HG02885 (cell line): ENCODE measurements at regions not wholly inside any gene's neighbourhood (a gene's known extent, or its start where the extent isn't known, plus 50 kb on each side); places are given as distances from the start of the nearest gene placed in this dataset.
"Not testable (repeated sequence)": the region's sequence is repeated elsewhere in the genome, so short reads cannot be mapped to it uniquely, and the experiment has no call there.

Experiments used
- ATAC-seq: cut with Tn5 transposase; IDR thresholded peaks from one replicate; pipeline ENCODE4 v1.9.1; 2021; ENCODE audit warnings: mild to moderate bottlenecking; ENCODE audit not compliant: unreplicated experiment, poor library complexity

DNA sequence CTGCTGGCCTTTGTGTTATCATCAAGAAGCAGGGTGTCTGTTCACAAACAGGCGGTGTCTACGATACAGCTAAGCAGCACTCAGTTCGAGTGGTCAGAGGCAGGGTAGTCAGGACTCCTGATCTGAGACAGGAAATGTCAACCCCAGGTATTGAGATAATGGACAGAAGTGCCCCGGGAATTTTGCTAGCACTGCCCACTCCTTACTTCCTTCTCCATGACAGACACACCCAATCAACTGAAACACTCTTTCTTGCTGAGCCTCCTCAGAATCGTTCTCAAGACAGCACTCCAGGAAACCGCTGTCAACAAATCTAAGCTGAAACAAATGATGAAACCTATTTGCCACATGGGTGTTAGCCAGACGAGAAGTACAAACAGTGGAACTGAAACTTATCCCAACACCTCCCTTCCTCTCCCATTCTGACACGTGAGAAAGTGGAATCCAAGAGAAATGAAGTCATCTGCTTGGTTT, 109.3 kb downstream of the GTF2IRD2B start:
- ATAC-seq, result not testable (repeated sequence)

DNA sequence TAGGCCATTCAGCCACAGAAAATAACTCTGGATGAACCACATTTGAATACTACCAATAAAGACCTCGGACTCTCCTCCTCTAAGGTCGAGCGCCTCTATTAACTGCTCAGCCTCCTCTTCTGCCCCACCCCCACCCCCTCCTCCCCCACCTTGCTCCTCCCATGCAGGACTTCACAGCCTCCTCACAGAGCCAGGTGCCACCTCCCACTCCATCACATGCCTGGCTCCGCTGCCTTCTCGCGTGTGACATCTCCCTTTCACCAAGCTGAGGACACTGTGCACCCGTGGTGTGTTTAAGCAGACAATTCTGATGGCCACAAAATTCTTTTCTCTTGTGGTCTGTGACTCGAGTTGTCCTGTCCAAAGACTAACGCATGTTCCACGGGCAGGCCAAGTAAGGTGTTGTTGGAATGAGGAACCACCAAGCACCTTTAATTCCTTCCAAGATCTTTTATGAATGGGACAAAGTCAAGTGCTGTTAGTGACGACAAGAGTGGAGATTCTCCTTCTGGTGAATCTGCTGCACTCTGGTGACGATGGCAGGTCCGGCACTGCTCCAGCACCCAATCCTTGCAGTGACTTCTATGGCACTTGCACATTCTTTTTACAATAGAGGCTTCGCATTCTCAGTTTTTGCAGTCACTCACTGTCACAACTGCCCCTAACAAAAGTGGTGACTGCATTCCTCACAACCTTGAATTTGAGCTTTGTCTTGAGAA, 113.1 kb downstream of the GTF2IRD2B start:
- not testable (repeated sequence) for ATAC-seq

DNA sequence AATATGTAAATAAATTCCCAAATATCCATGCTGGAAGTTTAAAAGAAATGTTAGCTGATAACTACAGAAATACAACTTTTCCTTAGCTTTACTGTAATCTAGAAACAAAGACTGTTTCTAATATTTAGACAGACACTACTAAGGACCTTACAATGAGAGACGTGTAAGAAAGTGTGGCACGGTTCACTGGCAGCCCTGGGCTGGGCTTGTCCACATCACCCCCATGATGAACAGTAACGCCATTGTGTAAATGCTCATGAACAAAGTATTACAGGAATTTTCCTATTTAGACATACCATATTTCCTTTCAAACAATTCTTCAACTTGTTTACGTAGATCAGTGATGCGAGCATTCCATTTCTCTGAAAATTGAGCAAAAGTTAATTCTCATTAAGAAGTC, 123.1 kb downstream of the GTF2IRD2B start:
- not testable (repeated sequence) for ATAC-seq

DNA sequence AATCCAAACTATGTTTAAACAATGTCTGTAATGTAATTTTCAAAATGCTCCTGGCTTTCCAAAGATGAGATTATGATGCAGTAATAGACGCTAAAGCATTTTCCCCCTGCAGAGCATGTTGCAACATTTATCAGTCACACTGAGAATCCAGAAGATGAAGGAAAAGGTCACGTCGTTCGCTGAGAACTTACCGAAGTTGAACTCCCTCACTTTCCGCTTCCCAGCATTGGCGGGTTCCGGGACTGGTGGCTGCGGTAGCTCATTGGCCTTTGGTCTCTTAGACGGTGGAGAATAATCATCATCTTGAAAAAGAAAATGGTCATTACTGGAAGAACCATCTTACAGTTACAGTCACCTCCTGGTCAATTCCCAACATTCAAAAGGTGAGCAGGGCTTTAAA, 124.6 kb downstream of the GTF2IRD2B start:
- not testable (repeated sequence) for ATAC-seq

DNA sequence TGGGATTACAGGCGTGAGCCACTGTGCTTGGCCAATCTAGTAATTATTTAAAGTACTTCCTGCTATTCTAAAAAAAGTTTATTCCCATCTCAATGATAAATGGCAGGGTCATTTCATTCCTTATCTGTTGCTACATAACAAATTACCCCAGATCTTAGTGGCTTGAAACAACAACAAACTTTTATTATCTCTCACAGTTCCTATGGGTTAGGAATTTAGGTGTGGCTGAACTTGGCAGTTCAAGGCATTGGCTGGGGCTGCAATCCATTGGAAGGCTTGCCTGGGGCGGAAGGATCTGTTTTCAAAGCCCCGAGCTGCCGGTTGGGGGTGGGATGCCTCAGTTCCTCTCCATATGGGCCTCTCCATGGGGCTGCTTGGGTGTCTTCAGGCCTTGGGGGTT, 133.7 kb downstream of the GTF2IRD2B start:
- not testable (repeated sequence) for ATAC-seq

DNA sequence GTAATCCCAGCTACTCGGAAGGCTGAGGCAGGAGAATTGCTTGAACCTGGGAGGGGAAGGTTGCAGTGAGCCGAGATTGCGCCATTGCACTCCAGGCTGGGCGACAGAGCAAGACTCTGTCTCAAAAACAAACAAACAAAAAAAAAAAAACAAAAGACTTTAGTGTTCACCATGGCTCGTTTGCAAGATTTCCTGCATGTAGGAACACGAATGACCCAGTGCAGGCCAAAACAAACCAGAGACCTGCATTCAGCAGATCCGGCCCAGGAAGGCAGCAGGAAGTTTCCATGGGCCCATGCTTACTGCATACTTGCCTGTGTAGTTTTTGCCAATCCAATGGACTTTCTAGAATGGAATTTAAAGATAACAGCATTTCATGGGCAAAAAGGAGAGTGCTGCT, 137.2 kb downstream of the GTF2IRD2B start:
- not testable (repeated sequence) for ATAC-seq

DNA sequence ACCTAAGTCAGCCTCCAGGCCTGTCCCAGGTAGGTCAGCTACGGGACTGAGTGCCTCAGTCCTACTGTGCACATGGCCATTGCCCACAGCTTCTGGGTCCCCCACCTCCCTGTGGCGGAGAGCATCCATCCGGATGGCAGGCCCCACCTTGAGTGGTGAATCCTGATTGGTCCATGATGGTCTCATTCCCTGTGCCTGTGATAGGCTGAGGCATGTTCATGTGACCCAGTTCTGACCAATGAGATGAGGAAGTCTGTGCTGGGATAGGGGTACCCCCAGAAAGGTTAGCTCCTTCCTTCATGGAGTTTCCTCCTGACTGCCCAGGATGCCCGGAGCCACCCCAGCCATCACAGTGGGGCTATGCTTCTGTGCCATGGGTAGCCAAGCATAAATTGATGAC, 138.2 kb downstream of the GTF2IRD2B start:
- ATAC-seq, result not testable (repeated sequence)

DNA sequence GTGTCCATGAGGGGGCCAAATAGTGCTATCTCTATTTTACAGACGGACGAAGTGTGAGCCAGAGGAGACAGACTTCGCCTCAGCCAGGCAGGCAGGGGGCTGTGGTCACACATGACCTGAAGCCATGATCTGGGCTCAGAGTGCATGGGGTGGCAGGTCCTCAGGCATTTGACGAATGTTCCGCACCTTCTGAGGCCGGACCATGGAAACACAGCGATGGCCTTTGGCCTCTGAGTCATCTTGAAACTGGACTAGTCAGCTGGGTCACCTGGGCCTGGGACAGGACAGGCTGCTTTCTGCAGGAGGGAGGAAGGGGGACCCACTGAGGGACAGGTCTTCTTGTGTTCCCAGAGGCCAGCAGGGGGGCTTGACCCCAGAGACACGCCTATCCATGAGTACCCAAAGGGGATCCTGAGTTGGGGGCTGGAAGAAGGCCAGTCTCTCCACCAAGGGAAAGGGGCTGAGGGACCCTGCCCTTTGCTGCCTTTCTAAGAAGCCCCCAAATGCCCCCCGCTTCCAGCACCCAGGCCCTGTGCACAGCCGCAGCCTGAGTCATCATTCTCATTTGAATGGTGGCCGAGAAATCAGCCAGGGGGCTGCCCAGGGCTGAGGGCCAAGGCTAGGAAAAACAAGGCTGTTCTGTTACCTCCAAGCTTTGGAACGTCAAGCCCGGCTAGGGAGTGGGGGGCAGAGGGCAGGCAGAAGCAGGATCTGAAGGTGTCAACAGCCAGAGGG, 142.9 kb downstream of the GTF2IRD2B start:
- not testable (repeated sequence) for ATAC-seq

DNA sequence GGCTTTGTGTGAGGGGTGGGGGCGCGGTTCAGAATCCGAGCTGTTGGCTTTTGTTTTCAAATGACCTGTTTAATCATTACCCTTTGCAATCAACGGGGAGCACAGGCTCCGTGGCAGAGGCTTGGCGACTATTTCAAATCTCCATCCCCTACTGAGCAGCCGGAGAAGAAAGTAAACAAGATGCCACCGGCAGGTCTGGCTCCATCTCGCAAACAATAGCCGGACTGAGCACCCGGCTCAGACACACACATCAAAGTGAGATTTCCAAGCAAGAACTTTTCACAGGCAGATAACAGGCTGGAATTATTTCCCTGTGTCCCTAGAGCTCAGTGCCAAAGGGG, 143.4 kb downstream of the GTF2IRD2B start:
- ATAC-seq, result not testable (repeated sequence)

DNA sequence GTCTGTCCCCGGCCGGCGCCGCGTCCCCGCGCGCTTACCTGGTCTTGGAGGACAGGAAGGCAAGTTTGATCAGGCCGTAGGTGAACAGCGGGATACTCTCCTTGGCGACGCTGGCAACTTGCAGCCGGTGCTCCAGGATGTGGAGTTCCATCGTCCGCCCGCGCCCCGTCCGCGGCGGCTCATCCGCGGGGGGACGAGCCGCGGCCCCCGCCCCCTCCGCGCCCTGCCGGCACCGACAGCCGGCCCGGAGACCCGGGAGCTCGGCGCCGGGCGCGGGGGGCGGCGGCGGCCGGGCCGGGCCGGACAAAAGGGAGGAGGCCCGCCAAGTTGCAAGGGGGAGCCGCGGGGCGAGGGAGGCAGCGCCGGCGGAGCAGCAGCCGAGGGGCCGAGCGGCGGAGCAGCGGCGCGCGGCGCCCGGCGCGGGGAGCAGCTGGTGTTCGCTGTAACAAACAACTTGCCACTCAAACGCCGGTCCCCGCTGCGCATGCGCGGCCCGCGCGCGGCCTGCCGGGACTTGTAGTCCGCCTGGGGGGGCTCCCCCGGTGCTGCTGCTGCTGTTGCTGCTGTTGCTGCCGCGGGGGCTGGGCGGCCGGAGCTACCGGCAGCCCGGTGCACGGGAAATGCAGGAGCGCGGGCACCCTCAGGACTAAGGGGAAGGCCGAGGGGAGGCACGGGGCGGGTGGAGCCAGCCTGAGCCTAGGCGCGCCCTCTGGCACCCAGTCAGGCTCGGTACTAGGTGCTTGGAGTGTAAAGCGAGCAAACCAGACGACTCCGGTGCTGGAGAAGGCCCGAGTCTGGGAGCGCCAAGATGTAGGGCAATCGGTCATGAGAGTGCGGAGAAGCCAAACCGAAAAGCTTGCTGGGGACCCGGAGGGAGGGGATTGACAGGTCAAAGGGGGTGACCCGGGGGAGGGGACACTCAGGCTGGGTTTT, 145.1 kb downstream of the GTF2IRD2B start:
- ATAC-seq, result peak; percentile 95

DNA sequence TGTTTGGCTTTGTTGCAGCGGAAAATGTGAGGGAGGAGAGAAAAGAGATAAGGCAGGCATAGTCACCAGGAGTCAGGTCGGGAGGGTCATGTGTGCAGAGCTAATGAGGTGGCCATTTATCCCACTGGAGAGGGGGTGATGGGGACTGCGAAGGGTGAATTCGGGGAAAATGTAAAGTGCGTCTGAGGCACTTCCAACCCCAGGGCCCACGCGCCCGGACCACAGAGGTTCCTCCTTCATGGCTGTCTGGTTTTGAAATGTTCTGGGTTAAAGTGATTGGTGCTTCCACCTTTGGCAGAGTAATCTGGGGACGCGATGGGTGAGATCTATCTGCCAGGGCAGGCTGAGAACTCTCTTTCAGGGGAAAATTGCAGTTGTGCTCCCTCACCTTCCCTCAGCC, 145.9 kb downstream of the GTF2IRD2B start:
- ATAC-seq, result not testable (repeated sequence)

DNA sequence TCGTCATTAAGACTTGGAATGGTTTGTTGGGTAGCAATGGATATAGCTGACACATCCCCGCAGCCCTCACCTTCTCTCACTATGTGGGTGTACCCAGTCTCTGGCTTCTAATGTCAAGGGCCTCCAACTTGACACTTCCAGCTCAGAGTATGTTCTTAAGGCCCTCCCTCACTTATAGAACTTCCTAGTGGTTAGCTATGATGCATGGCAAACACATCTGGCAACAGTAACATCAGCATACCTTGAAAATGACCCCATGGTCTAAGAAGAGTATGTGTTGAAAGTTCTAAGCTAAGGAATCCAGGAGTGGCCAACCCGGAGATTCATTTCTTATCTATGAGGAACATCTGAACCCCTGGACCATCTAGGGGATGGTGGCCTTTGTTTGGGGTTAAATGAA, 151.2 kb downstream of the GTF2IRD2B start:
- ATAC-seq, result not testable (repeated sequence)

DNA sequence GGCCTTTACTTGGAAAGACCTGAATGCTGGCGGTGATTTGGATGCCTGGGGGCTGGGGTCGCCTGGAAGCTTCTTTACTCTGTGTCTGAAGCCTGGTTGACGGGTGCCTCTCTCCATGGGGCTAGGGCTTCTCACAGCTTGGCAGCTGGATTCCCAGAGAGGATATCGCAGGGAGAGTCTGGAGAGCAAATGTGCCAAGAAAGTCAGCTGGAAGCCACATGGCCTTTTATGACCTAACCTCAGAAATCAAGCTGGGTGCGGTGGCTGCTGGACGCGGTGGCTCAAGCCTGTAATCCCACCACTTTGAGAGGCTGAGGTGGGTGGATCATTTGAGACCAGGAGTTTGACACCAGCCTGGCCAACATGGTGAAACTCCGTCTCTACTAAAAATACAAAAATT, 147.2 kb upstream of the TRIM73 start:
- not testable (repeated sequence) for ATAC-seq

DNA sequence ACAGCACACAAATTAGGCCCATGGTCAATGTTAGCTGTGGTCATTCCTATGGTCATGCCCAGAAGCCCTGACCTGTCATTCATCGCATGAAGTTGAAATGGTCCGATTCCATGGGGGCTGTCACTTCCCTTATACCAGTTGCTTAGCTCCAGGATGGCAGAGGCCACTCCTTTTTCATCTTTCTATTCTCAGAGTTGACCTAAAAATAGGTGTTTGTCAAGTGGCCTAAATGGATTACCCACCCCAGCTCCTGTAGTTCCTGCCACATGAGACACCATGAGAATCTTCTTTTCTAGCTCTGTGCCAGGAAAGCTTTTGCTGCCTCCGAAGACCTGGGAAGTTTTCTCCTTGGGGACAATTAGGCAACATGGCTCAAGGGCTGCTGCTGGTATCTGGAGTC, 141.2 kb upstream of the TRIM73 start:
- not testable (repeated sequence) for ATAC-seq

DNA sequence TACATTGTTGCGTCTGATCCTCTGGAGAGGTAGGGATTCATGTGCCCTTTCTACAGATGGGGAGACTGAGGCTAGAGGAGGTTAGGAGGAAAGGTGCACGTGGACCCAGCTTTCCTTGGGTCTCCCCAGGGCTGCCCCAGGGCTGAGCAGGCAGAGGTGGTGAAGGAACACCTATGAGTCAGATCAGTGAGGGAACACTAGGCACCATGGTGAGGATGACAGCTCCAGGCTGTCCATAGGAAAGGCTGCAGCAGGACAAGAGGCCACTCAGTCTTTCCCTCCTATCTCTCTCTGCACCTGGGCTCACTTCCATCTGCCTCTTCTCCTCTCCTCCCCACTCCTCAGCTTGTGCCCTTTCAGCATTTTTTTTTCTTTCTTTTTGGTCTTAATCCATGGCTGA, 138.0 kb upstream of the TRIM73 start:
- ATAC-seq, result not testable (repeated sequence)

DNA sequence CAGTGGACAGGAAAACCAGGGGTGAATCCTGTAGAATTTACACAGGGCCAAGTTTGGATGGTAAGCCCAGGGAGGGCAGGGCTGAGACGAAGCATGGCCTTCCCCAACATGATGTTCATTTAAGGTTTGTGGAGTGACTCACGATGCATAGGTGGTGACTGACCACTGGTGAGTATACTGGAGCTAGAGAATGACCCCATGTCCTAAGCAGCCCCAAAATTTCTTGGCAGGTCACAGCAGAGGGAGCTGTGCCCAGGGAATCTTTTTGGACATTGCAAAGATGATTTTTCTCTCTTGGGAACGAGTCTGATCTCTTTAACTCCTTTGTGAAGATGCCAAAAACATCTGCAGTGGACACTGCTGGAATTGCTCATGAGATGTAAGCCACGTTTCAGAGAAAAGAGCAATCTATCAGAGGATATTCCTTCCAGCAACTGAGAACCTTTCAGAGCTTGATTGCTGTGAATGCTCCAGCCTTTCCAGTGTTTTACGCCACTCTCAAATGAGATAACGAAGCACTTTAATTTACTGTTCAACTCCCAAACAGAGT, 135.9 kb upstream of the TRIM73 start:
- ATAC-seq, result not testable (repeated sequence)

DNA sequence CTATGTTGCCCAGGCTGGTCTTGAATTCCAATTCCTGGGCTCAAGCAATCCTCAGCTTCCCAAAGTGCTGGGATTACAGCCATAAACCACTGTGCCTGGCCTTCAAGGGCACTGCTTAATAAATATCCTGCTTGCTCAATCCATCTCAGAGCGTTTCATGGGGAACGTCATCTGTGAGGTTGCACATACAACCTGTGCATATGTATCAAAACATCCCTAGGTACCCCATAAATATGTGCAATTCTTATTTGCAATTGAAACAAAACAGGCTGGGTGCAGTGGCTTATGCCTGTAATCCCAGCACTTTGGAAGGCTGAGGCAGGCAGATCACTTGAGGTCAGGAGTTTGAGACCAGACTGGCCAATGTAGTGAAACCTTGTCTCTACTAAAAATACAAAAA, 133.8 kb upstream of the TRIM73 start:
- ATAC-seq, result not testable (repeated sequence)

DNA sequence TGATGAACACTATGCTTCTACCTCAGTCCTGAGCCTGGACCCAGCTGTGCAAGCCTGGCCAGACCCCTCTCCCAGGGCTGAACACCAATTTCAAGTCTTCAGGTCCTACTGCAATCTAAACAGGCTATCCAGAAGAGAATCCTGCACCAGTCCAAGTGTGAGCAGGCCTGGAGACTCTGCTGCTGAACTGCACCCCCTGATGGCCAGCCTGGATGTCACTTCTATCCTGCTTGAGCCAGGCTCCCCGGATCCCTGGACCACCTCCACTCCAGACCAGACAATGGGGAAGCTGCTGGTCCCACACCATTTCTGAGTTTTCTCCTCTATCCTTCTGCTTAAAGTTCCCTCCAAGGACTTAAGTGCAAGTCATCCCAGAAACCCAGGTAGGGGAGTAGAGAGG, 127.3 kb upstream of the TRIM73 start:
- not testable (repeated sequence) for ATAC-seq

DNA sequence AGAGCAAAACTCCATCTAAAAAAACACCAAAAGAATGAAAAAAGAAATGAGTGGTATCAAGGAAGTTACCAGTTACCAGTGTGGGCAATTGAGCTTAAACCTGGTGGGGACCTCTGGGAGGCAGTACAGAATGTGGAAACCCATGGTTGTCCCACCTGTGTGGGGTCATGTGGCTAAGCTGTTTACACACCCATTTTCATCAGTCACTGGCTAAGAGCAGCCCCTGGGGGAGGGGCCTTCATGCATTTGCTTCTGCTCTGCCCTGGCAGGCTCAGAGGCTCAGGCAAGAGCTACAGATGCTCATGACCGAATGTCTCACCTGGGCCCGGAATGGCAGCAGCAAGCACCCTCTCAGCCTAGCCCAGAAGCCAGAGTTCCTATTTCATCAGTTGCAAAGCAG, 126.3 kb upstream of the TRIM73 start:
- not testable (repeated sequence) for ATAC-seq

DNA sequence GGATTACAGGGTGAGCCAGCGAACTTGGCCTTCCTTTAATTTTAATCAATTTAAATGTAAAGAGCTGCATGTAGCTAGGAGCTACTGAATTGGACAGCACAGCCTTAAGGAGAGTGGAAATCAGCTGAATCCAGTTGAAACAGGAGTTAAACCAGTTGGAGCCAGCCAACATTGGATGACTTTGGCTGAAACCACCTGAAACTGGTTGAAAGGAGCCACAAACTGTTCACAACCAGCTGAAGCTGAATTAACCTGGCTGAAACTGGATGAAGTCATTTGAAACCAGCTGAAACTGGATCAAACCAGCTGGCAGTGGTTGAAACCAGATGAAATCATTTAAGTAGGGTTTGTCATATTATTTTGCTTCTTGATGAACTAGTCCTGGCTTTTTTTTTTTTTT, 121.3 kb upstream of the TRIM73 start:
- not testable (repeated sequence) for ATAC-seq
